Cardiac fibroblast (primary cell): ENCODE measurements at regions not wholly inside any gene's neighbourhood (a gene's known extent, or its start where the extent isn't known, plus 50 kb on each side); places are given as distances from the start of the nearest gene placed in this dataset.

Source experiments
- DNase-seq, 2 donors: peaks; one replicate each; pipeline versions ENCODE4 v3.0.0 to v3.0.0-alpha.2; 2010; ENCODE audit warnings: low read depth in 2 of 2
- H3K4me3 ChIP-seq, 2 donors: replicated peaks in 1 of 2; 1 replicate in 1 of 2; 2 replicates in 1 of 2; pipeline ENCODE4 v1.5.1; 2011; ENCODE audit warnings: low read depth in 2 of 2, low read length in 2 of 2, mild to moderate bottlenecking in 2 of 2, moderate library complexity in 1 of 2
- TF ChIP-seq, protein P1 (sequence below): IDR thresholded peaks from one replicate; pipeline ENCODE4 v1.5.1; 2011; ENCODE audit warnings: low read depth, mild to moderate bottlenecking, low read length, inconsistent platforms

DNA sequence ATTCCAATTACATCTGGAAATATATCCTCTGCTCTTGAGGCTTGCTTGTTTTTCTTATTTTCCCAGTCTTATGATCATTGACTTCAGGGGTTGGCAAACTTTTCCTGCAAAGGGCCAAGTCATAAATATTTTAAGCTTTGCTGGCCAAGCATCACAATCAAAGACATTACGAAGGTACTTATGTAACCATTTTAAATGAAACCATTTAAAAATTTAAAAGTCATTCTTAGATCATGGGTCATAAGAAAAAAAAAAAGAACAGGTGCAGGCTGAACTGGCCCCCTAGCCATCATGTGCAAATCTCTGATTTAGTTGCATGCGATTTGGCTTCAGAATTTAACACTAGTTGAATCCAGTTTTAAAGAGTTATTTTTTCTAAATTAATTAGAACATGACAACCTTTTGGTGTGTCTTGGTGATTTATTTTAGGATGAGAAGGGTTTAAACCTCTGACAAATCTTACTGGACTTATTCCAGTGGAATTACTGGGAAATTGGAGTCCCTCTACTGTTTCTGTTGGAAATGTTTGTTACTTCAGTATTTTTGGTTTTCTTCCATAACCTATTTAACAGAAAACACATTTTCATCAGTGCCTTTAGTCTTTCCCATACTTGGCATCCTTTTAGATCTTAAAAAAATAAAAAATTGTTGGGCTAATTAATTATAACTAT is 148.1 kb downstream of the NHLRC3 start:
- no peak overlapping the region for H3K4me3 ChIP-seq
- DNase-seq, result no peak
- TF ChIP-seq, protein P1, sequence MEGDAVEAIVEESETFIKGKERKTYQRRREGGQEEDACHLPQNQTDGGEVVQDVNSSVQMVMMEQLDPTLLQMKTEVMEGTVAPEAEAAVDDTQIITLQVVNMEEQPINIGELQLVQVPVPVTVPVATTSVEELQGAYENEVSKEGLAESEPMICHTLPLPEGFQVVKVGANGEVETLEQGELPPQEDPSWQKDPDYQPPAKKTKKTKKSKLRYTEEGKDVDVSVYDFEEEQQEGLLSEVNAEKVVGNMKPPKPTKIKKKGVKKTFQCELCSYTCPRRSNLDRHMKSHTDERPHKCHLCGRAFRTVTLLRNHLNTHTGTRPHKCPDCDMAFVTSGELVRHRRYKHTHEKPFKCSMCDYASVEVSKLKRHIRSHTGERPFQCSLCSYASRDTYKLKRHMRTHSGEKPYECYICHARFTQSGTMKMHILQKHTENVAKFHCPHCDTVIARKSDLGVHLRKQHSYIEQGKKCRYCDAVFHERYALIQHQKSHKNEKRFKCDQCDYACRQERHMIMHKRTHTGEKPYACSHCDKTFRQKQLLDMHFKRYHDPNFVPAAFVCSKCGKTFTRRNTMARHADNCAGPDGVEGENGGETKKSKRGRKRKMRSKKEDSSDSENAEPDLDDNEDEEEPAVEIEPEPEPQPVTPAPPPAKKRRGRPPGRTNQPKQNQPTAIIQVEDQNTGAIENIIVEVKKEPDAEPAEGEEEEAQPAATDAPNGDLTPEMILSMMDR, result no peak

DNA sequence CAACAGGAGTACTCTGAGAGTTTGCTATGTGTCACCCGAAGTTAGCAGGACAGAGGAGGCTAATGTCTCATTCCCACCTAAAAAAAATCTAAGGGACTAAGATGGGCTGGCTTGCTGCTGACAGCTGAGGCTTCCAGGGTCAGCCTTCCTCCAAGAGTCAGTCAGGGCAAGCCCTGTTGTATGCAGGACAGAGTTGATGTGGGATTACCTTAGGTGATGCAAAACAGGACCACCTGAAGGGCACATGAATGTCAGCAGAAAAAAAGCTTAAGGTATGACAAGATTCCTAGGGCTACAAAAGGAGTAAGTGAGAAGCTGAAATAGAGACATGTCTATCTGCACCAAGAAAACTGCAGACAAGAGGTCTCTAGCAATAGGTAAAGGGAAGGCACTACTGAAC is 151.5 kb downstream of the NHLRC3 start:
- no peak for DNase-seq
- no peak overlapping the region for H3K4me3 ChIP-seq
- TF ChIP-seq, protein P1, result no peak

DNA sequence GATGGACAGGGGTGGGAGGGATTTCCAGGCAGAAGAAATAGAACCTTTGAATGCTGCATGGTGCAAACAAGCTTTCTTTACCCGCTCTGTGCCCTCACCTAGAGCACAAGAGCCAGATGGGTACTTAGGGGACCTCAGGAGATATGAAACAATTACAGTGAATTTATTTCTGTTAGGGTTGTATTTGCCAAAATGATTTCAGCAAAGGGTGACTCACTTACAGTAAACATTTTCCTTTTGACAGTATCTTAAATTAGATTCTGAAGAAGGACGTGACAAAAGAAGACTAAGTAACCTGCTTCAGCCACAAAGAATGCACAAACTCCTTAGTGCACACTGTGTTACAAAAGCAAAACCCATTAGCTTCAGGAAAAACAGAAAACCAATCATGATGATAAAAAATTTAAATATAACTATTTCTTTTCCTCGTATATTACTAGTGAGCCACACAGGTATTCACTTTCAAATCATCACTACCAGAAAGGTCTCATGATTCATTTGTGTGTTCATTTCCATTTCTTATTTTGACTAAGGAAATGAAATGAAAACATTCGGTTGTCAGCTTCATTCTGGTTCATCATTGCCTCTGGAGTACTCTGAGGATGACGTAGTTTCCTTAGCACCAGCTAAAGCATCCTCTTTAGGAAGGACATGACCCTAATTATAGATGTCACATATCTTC is 158.8 kb downstream of the NHLRC3 start:
- peak in 1 of 2 donors; percentile 20 for DNase-seq
- no peak overlapping the region for H3K4me3 ChIP-seq
- TF ChIP-seq, protein P1, result no peak

DNA sequence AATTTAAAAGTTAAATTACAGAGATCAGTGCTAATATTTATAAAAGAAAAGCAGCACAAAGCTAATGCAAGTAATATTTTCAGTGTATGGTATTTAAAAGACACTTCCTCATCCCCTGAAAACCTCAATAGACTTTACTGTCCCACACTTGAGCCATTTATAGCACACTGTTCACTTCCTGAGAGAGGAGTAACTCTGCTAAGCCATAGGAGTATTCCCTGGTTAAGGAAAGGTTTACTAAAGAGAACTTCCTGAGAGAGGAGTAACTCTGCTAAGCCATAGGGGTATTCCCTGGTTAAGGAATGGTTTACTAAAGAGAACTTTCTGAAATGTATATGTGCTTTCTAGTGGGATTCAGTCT is 159.4 kb downstream of the NHLRC3 start:
- no peak overlapping the region for H3K4me3 ChIP-seq
- TF ChIP-seq, protein P1, result no peak
- no peak for DNase-seq

DNA sequence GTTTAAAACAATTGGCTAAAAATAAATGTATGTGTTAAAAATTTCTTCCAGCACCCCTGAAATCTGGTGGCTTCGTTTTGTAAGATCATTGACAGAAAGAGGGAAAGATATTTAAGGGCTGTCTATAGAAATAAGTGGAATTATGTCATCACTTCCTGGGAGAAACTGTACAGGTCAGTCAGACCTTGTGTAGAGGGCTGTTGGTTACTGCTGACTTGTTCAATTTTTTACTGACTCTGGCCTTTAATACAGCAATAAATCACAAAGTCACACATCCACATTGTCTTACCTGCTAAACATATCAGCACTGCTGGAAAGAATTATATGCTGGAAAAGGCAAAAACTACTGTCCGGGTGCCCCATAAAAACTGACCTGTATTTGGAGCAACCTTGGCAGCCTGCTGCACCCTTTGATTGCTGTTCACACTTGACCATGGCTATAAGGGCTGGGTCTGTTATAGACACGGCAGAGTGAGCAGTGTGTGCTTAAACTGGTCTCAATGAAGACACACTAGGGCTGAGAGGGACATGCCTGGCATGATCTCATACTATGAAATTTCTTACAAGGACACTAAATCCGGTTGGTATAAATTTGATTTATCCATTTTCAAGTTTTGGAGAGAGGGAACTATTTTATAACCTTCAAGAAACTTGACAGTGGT is 162.1 kb downstream of the NHLRC3 start:
- DNase-seq, result no peak
- H3K4me3 ChIP-seq, result no peak overlapping the region
- TF ChIP-seq, protein P1, result no peak

DNA sequence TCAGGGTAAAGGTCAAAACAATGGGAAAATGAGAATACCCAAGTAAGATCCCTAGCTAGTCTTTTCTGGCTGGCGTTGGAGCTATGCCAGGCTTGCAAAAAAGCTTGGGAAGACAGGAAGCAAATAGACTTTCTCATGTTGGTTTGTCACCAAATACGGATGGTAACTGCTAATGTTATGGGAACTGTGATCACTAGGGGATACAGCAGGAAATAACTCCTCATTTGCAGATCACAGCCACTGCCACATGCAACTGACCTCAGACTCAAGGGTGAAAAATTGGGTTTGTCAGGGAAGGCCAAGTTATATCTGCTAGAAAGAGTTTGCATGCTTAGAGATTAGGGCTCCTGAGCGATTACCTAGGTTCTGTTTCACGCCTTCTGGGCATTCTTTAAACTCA is 162.9 kb downstream of the NHLRC3 start:
- TF ChIP-seq, protein P1, result no peak
- peak in 1 of 2 donors; percentile 7 for DNase-seq
- no peak overlapping the region for H3K4me3 ChIP-seq
